Spleen (tissue), 7 donors: ENCODE measurements at regions not wholly inside any gene's neighbourhood (a gene's known extent, or its start where the extent isn't known, plus 50 kb on each side); places are given as distances from the start of the nearest gene placed in this dataset.

ENCODE experiments used
- CTCF ChIP-seq, 11 experiments: fragments of 200-600 bp in 7 of 11; fragments of 450-650 bp in 4 of 11; sonication (generic) in 4 of 11; IDR thresholded peaks in 8 of 11; conservative IDR thresholded peaks in 3 of 11; 1 replicate in 7 of 11; 2 replicates in 4 of 11; pipeline versions ENCODE4 v1.4.0 to v1.8.0; 2016 to 2021; ENCODE audit warnings: antibody characterized with exemption in 11 of 11, inconsistent platforms in 4 of 11, mild to moderate bottlenecking in 1 of 11
- POLR2A ChIP-seq, 3 donors: fragments of 450-650 bp; IDR thresholded peaks; one replicate each; pipeline ENCODE4 v1.5.1; 2017; ENCODE audit warnings: antibody characterized with exemption in 3 of 3, mild to moderate bottlenecking in 1 of 3
- POLR2AphosphoS5 ChIP-seq, 3 donors: sonication (generic); formaldehyde crosslinking; IDR thresholded peaks; one replicate each; pipeline ENCODE4 v1.5.1; 2017; ENCODE audit warnings: antibody characterized with exemption in 3 of 3
- donor health status: DM: no; HTN: no; CAD: no; lungs with moderate emphysema.
- donor health status: DM: no; HTN: no; CAD: no.
- donor health status: DM: no; HTN: no; CAD: no.

GRCh38 chr18:67265464-67266245, 250.9 kb downstream of the DSEL start:
- TF ChIP-seq POLR2A (IDR thresholded peaks at IDR 0.05) (no peak), CTCF (IDR thresholded peaks at IDR 0.05 in 8 of 11, conservative IDR thresholded peaks at IDR 0.05 in 3 of 11) (no peak), POLR2AphosphoS5 (IDR thresholded peaks at IDR 0.05) (no peak)
